ENCODE measurements at regions not wholly inside any gene's neighbourhood (a gene's known extent, or its start where the extent isn't known, plus 50 kb on each side); places are given as distances from the start of the nearest gene placed in this dataset.
"Not testable (repeated sequence)": the region's sequence is repeated elsewhere in the genome, so short reads cannot be mapped to it uniquely, and the experiment has no call there.

- no peak overlapping the region for H3K27ac ChIP-seq
- TF ChIP-seq CTCF (IDR thresholded peaks at IDR 0.05): no peak
- no peak overlapping the region for H3K4me3 ChIP-seq
- DNase-seq (ENCODE audit: low spot score): no peak
These were observed 75.5 kb upstream of the RAPH1 start for GRCh38 chr2:203610558-203610957.

GRCh38 chr2:203612246-203612645 is 77.1 kb upstream of the RAPH1 start:
- Histone ChIP-seq H3K4me3 (no peak overlapping the region), H3K27ac (no peak overlapping the region)
- no peak for DNase-seq (ENCODE audit: low spot score)
- TF ChIP-seq CTCF (IDR thresholded peaks at IDR 0.05): no peak

GRCh38 chr2:203619267-203619878 is 84.3 kb upstream of the RAPH1 start:
- DNase-seq (ENCODE audit: low spot score): no peak
- Histone ChIP-seq H3K27ac (no peak overlapping the region), H3K4me3 (no peak overlapping the region)
- TF ChIP-seq CTCF (IDR thresholded peaks at IDR 0.05): no peak

GRCh38 chr2:203621981-203622515 is 84.4 kb upstream of the CD28 start:
- TF ChIP-seq CTCF (IDR thresholded peaks at IDR 0.05): no peak
- Histone ChIP-seq H3K4me3 (no peak overlapping the region), H3K27ac (no peak overlapping the region)
- DNase-seq (ENCODE audit: low spot score): no peak

GRCh38 chr2:203623096-203623495 is 83.3 kb upstream of the CD28 start:
- TF ChIP-seq CTCF (IDR thresholded peaks at IDR 0.05): no peak
- Histone ChIP-seq H3K27ac (no peak overlapping the region), H3K4me3 (no peak overlapping the region)
- DNase-seq (ENCODE audit: low spot score): no peak

GRCh38 chr2:203623661-203624060 is 82.8 kb upstream of the CD28 start:
- no peak for TF ChIP-seq CTCF (IDR thresholded peaks at IDR 0.05)
- no peak for DNase-seq (ENCODE audit: low spot score)

GRCh38 chr2:203625701-203626100 is 80.7 kb upstream of the CD28 start:
- Histone ChIP-seq H3K4me3 (no peak overlapping the region), H3K27ac (no peak overlapping the region)
- no peak for TF ChIP-seq CTCF (IDR thresholded peaks at IDR 0.05)
- DNase-seq (ENCODE audit: low spot score): no peak

More at GRCh38 chr2:203623661-203624060, 82.8 kb upstream of the CD28 start:
- no peak overlapping the region for H3K4me3 ChIP-seq
- no peak overlapping the region for H3K27ac ChIP-seq

- not testable (repeated sequence) for DNase-seq (ENCODE audit: low spot score); H3K4me3 ChIP-seq
- peak overlapping the region; percentile 27 to 53 for H3K27ac ChIP-seq
These were observed 80.2 kb upstream of the CD28 start for GRCh38 chr2:203626247-203626646.

Measured in coronary artery (tissue), 2 donors.